Sigmoid colon (tissue), 4 donors: ENCODE measurements at regions not wholly inside any gene's neighbourhood (a gene's known extent, or its start where the extent isn't known, plus 50 kb on each side); places are given as distances from the start of the nearest gene placed in this dataset.

Experiments
- EP300 ChIP-seq, 4 donors: sonication (generic); formaldehyde crosslinking; IDR thresholded peaks; one replicate each; pipeline ENCODE4 v1.6.1; 2017; ENCODE audit warnings: antibody characterized with exemption in 4 of 4
- POLR2A ChIP-seq, 2 donors: fragments of 450-650 bp; IDR thresholded peaks; one replicate each; pipeline ENCODE4 v1.6.1; 2016; ENCODE audit warnings: antibody characterized with exemption in 2 of 2, mild to moderate bottlenecking in 2 of 2, moderate library complexity in 2 of 2
- POLR2AphosphoS5 ChIP-seq, 4 donors: sonication (generic); formaldehyde crosslinking; IDR thresholded peaks; one replicate each; pipeline ENCODE4 v1.6.1; 2017; ENCODE audit warnings: antibody characterized with exemption in 4 of 4
- TF ChIP-seq, protein P1 (sequence below), 4 experiments: fragments of 450-650 bp in 3 of 4; fragments of 200-600 bp in 1 of 4; IDR thresholded peaks; one replicate each; pipeline ENCODE4 v1.5.1; 2016 to 2019; ENCODE audit warnings: antibody characterized with exemption in 4 of 4, mild to moderate bottlenecking in 3 of 4, moderate library complexity in 2 of 4

- TF ChIP-seq POLR2AphosphoS5 (IDR thresholded peaks at IDR 0.05) (no peak), POLR2A (IDR thresholded peaks at IDR 0.05) (no peak), EP300 (IDR thresholded peaks at IDR 0.05) (no peak)
- TF ChIP-seq, protein P1, sequence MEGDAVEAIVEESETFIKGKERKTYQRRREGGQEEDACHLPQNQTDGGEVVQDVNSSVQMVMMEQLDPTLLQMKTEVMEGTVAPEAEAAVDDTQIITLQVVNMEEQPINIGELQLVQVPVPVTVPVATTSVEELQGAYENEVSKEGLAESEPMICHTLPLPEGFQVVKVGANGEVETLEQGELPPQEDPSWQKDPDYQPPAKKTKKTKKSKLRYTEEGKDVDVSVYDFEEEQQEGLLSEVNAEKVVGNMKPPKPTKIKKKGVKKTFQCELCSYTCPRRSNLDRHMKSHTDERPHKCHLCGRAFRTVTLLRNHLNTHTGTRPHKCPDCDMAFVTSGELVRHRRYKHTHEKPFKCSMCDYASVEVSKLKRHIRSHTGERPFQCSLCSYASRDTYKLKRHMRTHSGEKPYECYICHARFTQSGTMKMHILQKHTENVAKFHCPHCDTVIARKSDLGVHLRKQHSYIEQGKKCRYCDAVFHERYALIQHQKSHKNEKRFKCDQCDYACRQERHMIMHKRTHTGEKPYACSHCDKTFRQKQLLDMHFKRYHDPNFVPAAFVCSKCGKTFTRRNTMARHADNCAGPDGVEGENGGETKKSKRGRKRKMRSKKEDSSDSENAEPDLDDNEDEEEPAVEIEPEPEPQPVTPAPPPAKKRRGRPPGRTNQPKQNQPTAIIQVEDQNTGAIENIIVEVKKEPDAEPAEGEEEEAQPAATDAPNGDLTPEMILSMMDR (IDR thresholded peaks at IDR 0.05): no peak
Observed at GRCh38 chr10:52578871-52579405, 193.6 kb downstream of the MBL2 start.
